Ishikawa (cell line): ENCODE measurements at regions not wholly inside any gene's neighbourhood (a gene's known extent, or its start where the extent isn't known, plus 50 kb on each side); places are given as distances from the start of the nearest gene placed in this dataset.

Source experiments
- CEBPB ChIP-seq: IDR thresholded peaks from 2 replicates; pipeline ENCODE4 v1.6.1; 2012
- CREB1 ChIP-seq: IDR thresholded peaks from 2 replicates; pipeline ENCODE4 v1.6.1; 2012; ENCODE audit warnings: low read depth
- EGR1 ChIP-seq: IDR thresholded peaks from 2 replicates; pipeline ENCODE4 v1.6.1; 2012
- EP300 ChIP-seq: IDR thresholded peaks from 2 replicates; pipeline ENCODE4 v1.6.1; 2012; ENCODE audit warnings: borderline replicate concordance
- FOXM1 ChIP-seq: IDR thresholded peaks from 2 replicates; pipeline ENCODE4 v1.6.1; 2012; ENCODE audit warnings: low read depth, borderline replicate concordance
- NFIC ChIP-seq: IDR thresholded peaks from 2 replicates; pipeline ENCODE4 v1.6.1; 2012
- RAD21 ChIP-seq: IDR thresholded peaks from 2 replicates; pipeline ENCODE4 v1.6.1; 2012; ENCODE audit warnings: low read depth
- TAF1 ChIP-seq: IDR thresholded peaks from 2 replicates; pipeline ENCODE4 v1.6.1; 2012; ENCODE audit warnings: low read depth, mild to moderate bottlenecking
- TCF12 ChIP-seq: IDR thresholded peaks from 2 replicates; pipeline ENCODE4 v1.6.1; 2012; ENCODE audit warnings: low read depth
- TEAD4 ChIP-seq: IDR thresholded peaks from 2 replicates; pipeline ENCODE4 v1.6.1; 2012
- YY1 ChIP-seq: IDR thresholded peaks from 2 replicates; pipeline ENCODE4 v1.6.1; 2012; ENCODE audit warnings: low read depth
- ZBTB7A ChIP-seq: IDR thresholded peaks from 2 replicates; pipeline ENCODE4 v1.6.1; 2012; ENCODE audit warnings: low read depth
- TF ChIP-seq, protein P1 (sequence below): IDR thresholded peaks from 2 replicates; pipeline ENCODE4 v1.6.1; 2012; ENCODE audit warnings: low read depth, mild to moderate bottlenecking
- TF ChIP-seq, protein P2 (sequence below): IDR thresholded peaks from 2 replicates; pipeline ENCODE4 v1.6.1; 2012
- TF ChIP-seq, protein P3 (sequence below): IDR thresholded peaks from 2 replicates; pipeline ENCODE4 v1.6.1; 2012

DNA sequence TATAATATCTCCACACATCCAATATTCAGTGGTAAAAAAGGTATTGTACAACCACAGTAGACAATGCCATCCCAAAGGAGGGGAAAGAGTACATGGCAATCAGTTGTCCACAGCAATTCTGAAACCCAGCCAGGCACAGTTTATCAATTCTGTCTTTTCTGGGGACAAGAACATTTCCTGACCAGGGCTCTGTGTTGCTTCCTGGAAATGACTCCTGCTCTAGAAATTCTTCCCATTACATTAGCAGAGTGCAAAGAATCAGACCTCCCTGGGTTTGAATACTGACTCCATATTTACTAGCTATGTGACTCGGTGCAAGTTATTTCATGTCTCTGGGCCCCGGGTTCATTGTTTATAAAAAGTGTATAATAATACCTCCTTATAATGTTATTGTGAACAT, 220.4 kb upstream of the CFAP20DC start:
- no peak for TF ChIP-seq RAD21
- TF ChIP-seq TAF1, result no peak
- no peak for TF ChIP-seq CREB1
- TF ChIP-seq CEBPB, result no peak
- TF ChIP-seq EP300, result no peak
- TF ChIP-seq, protein P1, sequence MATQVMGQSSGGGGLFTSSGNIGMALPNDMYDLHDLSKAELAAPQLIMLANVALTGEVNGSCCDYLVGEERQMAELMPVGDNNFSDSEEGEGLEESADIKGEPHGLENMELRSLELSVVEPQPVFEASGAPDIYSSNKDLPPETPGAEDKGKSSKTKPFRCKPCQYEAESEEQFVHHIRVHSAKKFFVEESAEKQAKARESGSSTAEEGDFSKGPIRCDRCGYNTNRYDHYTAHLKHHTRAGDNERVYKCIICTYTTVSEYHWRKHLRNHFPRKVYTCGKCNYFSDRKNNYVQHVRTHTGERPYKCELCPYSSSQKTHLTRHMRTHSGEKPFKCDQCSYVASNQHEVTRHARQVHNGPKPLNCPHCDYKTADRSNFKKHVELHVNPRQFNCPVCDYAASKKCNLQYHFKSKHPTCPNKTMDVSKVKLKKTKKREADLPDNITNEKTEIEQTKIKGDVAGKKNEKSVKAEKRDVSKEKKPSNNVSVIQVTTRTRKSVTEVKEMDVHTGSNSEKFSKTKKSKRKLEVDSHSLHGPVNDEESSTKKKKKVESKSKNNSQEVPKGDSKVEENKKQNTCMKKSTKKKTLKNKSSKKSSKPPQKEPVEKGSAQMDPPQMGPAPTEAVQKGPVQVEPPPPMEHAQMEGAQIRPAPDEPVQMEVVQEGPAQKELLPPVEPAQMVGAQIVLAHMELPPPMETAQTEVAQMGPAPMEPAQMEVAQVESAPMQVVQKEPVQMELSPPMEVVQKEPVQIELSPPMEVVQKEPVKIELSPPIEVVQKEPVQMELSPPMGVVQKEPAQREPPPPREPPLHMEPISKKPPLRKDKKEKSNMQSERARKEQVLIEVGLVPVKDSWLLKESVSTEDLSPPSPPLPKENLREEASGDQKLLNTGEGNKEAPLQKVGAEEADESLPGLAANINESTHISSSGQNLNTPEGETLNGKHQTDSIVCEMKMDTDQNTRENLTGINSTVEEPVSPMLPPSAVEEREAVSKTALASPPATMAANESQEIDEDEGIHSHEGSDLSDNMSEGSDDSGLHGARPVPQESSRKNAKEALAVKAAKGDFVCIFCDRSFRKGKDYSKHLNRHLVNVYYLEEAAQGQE, result no peak
- TF ChIP-seq EGR1, result no peak

GRCh38 chr3:59268170-59268569, 218.3 kb upstream of the CFAP20DC start:
- TF ChIP-seq CREB1, result no peak
- no peak for TF ChIP-seq NFIC
- no peak for TF ChIP-seq ZBTB7A

DNA sequence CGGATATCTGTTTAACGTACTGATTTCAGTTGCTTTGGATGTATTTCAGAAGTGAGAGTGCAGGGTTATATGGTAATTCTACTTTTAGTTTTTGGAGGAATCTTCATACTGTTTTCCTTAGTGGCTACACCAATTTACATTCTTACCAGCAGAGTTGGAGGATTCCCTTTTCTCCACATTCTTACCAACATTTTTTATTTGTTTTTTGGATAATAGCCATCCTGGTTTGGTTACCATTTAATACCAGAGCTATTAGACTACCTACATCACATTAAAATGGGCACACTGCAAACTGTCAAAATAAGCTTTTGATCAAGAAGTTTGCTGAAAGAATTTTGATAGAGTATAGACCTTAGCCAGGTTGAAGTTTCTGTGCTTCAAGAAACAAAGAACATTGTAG, 217.2 kb upstream of the CFAP20DC start:
- no peak for TF ChIP-seq EGR1
- TF ChIP-seq, protein P1, result no peak
- no peak for TF ChIP-seq RAD21
- no peak for TF ChIP-seq TEAD4
- no peak for TF ChIP-seq TCF12
- no peak for TF ChIP-seq CREB1
- TF ChIP-seq EP300, result no peak
- no peak for TF ChIP-seq ZBTB7A
- no peak for TF ChIP-seq FOXM1
- no peak for TF ChIP-seq NFIC
- no peak for TF ChIP-seq CEBPB
- TF ChIP-seq, protein P2, sequence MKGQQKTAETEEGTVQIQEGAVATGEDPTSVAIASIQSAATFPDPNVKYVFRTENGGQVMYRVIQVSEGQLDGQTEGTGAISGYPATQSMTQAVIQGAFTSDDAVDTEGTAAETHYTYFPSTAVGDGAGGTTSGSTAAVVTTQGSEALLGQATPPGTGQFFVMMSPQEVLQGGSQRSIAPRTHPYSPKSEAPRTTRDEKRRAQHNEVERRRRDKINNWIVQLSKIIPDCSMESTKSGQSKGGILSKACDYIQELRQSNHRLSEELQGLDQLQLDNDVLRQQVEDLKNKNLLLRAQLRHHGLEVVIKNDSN, result no peak
- TF ChIP-seq YY1, result no peak
- TF ChIP-seq, protein P3, sequence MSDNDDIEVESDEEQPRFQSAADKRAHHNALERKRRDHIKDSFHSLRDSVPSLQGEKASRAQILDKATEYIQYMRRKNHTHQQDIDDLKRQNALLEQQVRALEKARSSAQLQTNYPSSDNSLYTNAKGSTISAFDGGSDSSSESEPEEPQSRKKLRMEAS, result no peak
- TF ChIP-seq TAF1, result no peak

DNA sequence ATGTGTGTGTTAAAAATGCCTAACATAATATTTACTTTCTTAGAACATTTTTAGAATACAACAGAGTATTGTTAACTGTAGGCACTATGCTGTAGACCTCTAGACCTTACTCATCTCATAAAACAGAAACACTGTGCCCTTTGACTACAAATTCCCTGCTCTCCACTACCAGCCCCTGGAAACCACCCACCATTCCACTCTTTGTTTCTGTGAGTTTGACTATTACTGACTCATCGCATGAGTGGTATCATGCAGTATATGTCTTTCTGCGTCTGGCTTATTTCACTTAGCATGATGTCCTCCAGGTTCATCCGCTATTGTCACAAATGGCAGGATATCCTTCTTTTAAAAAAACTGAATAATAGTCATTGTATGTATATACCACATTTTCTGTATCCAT, 216.7 kb upstream of the CFAP20DC start:
- no peak for TF ChIP-seq CEBPB
- TF ChIP-seq, protein P1, result no peak
- TF ChIP-seq, protein P2, result no peak
- no peak for TF ChIP-seq TEAD4
- no peak for TF ChIP-seq CREB1
- TF ChIP-seq FOXM1, result no peak
- TF ChIP-seq TCF12, result no peak
- TF ChIP-seq EP300, result no peak

DNA sequence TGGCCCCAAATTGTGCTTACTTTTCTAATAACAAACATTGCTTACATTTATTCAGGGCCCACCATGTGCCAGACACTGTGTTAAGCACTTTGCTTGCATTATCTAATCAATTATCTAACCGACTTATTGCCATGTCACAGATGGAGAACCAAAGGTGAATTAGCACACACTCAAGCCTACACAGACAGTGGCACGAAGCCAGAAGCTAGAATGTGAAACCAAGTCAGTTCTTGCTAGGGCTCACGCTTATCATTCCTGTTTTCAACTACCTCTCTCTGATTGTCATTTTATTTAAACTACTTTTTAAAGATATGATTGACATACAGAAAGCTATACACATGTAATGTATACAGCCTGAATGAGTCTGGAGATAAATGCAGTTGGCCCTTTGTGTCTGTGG, 215.7 kb upstream of the CFAP20DC start:
- TF ChIP-seq, protein P1, result no peak
- TF ChIP-seq, protein P2, result no peak
- TF ChIP-seq RAD21 (no peak), FOXM1 (no peak), ZBTB7A (no peak), CREB1 (no peak), CEBPB (no peak), EGR1 (no peak), TEAD4 (no peak), NFIC (no peak)
- TF ChIP-seq, protein P3, result no peak
